WTC11 (cell line): ENCODE measurements at regions not wholly inside any gene's neighbourhood (a gene's known extent, or its start where the extent isn't known, plus 50 kb on each side); places are given as distances from the start of the nearest gene placed in this dataset.

ENCODE experiments used
- ATAC-seq: fragments of 200-7000 bp; cut with Tn5 transposase; 2 replicates; pipeline ENCODE4 v1.10.0; 2021; ENCODE audit warnings: mild to moderate bottlenecking, moderate library complexity
- CTCF ChIA-PET: fragments of 300-600 bp; sonication (Branson Sonifier 250); formaldehyde crosslinking; loops from one replicate; lab custom pipeline; 2021; ENCODE audit warnings: antibody characterized with exemption; lab: Charles Lee
- POLR2A ChIA-PET: fragments of 350-600 bp; sonication (Branson Sonifier 250); formaldehyde crosslinking; loops from one replicate; lab custom pipeline; 2021; ENCODE audit warnings: antibody characterized with exemption; lab: Charles Lee
- DNase-seq: peaks from one replicate; pipeline ENCODE4 v3.0.0; 2021; ENCODE audit warnings: low spot score
- H3K27ac Mint-ChIP-seq: 2 replicates; pipeline ENCODE4 v1.8.0; 2021; ENCODE audit warnings: mixed read lengths
- H3K27me3 Mint-ChIP-seq: 2 replicates; pipeline ENCODE4 v1.8.0; 2021; ENCODE audit warnings: low read depth, mild to moderate bottlenecking, moderate library complexity, mixed read lengths
- H3K36me3 Mint-ChIP-seq: 2 replicates; pipeline ENCODE4 v1.8.0; 2021; ENCODE audit warnings: mixed read lengths
- H3K4me1 Mint-ChIP-seq: 2 replicates; pipeline ENCODE4 v1.8.0; 2022; ENCODE audit warnings: mixed read lengths
- H3K4me3 Mint-ChIP-seq: 2 replicates; pipeline ENCODE4 v1.8.0; 2021; ENCODE audit warnings: mild to moderate bottlenecking, moderate library complexity, mixed read lengths
- H3K9me3 Mint-ChIP-seq: 2 replicates; pipeline ENCODE4 v1.8.0; 2021; ENCODE audit warnings: mixed read lengths
- AFF4 ChIP-seq: sonication (generic); formaldehyde crosslinking; IDR thresholded peaks from 2 replicates; pipeline ENCODE4 v1.8.1; 2023; ENCODE audit warnings: mild to moderate bottlenecking, missing genetic modification reagents, borderline replicate concordance
- CDX4 ChIP-seq: fragments of 250-450 bp; sonication (Bioruptor Pico); IDR thresholded peaks from 2 replicates; pipeline ENCODE4 v1.9.0; 2021; ENCODE audit warnings: moderate library complexity, mild to moderate bottlenecking, inconsistent platforms, borderline replicate concordance
- FOXK1 ChIP-seq: sonication (generic); formaldehyde crosslinking; IDR thresholded peaks from 2 replicates; pipeline ENCODE4 v1.8.0; 2022; ENCODE audit warnings: mild to moderate bottlenecking, moderate library complexity, missing genetic modification reagents
- FOXP4 ChIP-seq: sonication (generic); formaldehyde crosslinking; IDR thresholded peaks from 2 replicates; pipeline ENCODE4 v1.8.0; 2022; ENCODE audit warnings: mild to moderate bottlenecking, missing genetic modification reagents
- IRF1 ChIP-seq: sonication (generic); formaldehyde crosslinking; IDR thresholded peaks from 2 replicates; pipeline ENCODE4 v1.8.0; 2023; ENCODE audit warnings: missing genetic modification reagents
- IRF2 ChIP-seq: sonication (generic); formaldehyde crosslinking; IDR thresholded peaks from 2 replicates; pipeline ENCODE4 v1.8.0; 2022; ENCODE audit warnings: low read depth, missing genetic modification reagents, borderline replicate concordance
- KAT7 ChIP-seq: sonication (generic); formaldehyde crosslinking; IDR thresholded peaks from 2 replicates; pipeline ENCODE4 v1.8.1; 2023; ENCODE audit warnings: missing genetic modification reagents, mild to moderate bottlenecking, borderline replicate concordance
- NFE2L1 ChIP-seq: sonication (generic); formaldehyde crosslinking; IDR thresholded peaks from 2 replicates; pipeline ENCODE4 v1.8.1; 2023; ENCODE audit warnings: missing genetic modification reagents
- NFYB ChIP-seq: sonication (generic); formaldehyde crosslinking; conservative IDR thresholded peaks from 2 replicates; pipeline ENCODE4 v1.8.0; 2022; ENCODE audit warnings: low read depth, missing genetic modification reagents
- NR2C2 ChIP-seq: sonication (generic); formaldehyde crosslinking; IDR thresholded peaks from 2 replicates; pipeline ENCODE4 v1.8.0; 2022; ENCODE audit warnings: mild to moderate bottlenecking, missing genetic modification reagents
- PRRX2 ChIP-seq: fragments of 250-450 bp; sonication (Bioruptor Pico); IDR thresholded peaks from 2 replicates; pipeline ENCODE4 v1.8.0; 2021; ENCODE audit warnings: mild to moderate bottlenecking
- RELA ChIP-seq: sonication (generic); formaldehyde crosslinking; IDR thresholded peaks from 2 replicates; pipeline ENCODE4 v1.8.1; 2022; ENCODE audit warnings: missing genetic modification reagents, mild to moderate bottlenecking, borderline replicate concordance
- SMAD4 ChIP-seq: sonication (generic); formaldehyde crosslinking; IDR thresholded peaks from 2 replicates; pipeline ENCODE4 v1.8.0; 2022; ENCODE audit warnings: mild to moderate bottlenecking, missing genetic modification reagents
- SP1 ChIP-seq: sonication (generic); formaldehyde crosslinking; conservative IDR thresholded peaks from 2 replicates; pipeline ENCODE4 v1.8.1; 2022; ENCODE audit warnings: missing genetic modification reagents
- TCF7 ChIP-seq: sonication (generic); formaldehyde crosslinking; IDR thresholded peaks from 2 replicates; pipeline ENCODE4 v1.8.0; 2022; ENCODE audit warnings: mild to moderate bottlenecking, low read depth, missing genetic modification reagents, moderate library complexity
- ZMAT4 ChIP-seq: fragments of 250-450 bp; sonication (Bioruptor Pico); IDR thresholded peaks from 2 replicates; pipeline ENCODE4 v1.9.0; 2021; ENCODE audit warnings: mild to moderate bottlenecking
- ZNF121 ChIP-seq: sonication (generic); formaldehyde crosslinking; IDR thresholded peaks from 2 replicates; pipeline ENCODE4 v1.8.0; 2023; ENCODE audit warnings: missing genetic modification reagents
- ZNF219 ChIP-seq: sonication (generic); formaldehyde crosslinking; IDR thresholded peaks from 2 replicates; pipeline ENCODE4 v1.8.0; 2023; ENCODE audit warnings: missing genetic modification reagents, mild to moderate bottlenecking, borderline replicate concordance
- ZNF416 ChIP-seq: fragments of 250-450 bp; sonication (Bioruptor Pico); IDR thresholded peaks from 2 replicates; pipeline ENCODE4 v1.9.0; 2021; ENCODE audit warnings: mild to moderate bottlenecking, inconsistent platforms
- ZNF423 ChIP-seq: fragments of 250-450 bp; sonication (Bioruptor Pico); IDR thresholded peaks from 2 replicates; pipeline ENCODE4 v2.1.2; 2022; ENCODE audit warnings: mild to moderate bottlenecking, moderate library complexity
- ZNF425 ChIP-seq: fragments of 250-450 bp; sonication (Bioruptor Pico); conservative IDR thresholded peaks from 2 replicates; pipeline ENCODE4 v1.9.0; 2021; ENCODE audit warnings: mild to moderate bottlenecking
- ZNF512 ChIP-seq: sonication (generic); formaldehyde crosslinking; IDR thresholded peaks from 2 replicates; pipeline ENCODE4 v1.8.1; 2022; ENCODE audit warnings: missing genetic modification reagents, borderline replicate concordance

GRCh38 chr18:41899535-41899934 is 55.5 kb upstream of the PIK3C3 start:
- CTCF ChIA-PET: no interaction called here
- peaks cover 24% of the 10 kb centered on the region for H3K36me3 Mint-ChIP-seq
- peaks cover 26% of the 10 kb centered on the region for H3K9me3 Mint-ChIP-seq

GRCh38 chr18:41893432-41893831 is 61.6 kb upstream of the PIK3C3 start:
- H3K9me3 Mint-ChIP-seq: peaks cover 33% of the 10 kb centered on the region
- DNase-seq (no peak), ATAC-seq (no peak)
- CTCF ChIA-PET: no interaction called here
- H3K27me3 Mint-ChIP-seq: peaks cover 10% of the 10 kb centered on the region
- peaks cover 16% of the 10 kb centered on the region for H3K4me1 Mint-ChIP-seq
- H3K4me3 Mint-ChIP-seq: no peak overlapping the region
- no peak overlapping the region for H3K27ac Mint-ChIP-seq
- POLR2A ChIA-PET: no interaction called here
- peaks cover 24% of the 10 kb centered on the region for H3K36me3 Mint-ChIP-seq
- no peak for TF ChIP-seq ZNF416
- TF ChIP-seq IRF1 (CRISPR knock-in tag): no peak
- TF ChIP-seq AFF4 (CRISPR knock-in tag): no peak
- TF ChIP-seq NR2C2 (CRISPR knock-in tag): no peak
- TF ChIP-seq KAT7 (CRISPR knock-in tag): no peak
- TF ChIP-seq ZNF121 (CRISPR knock-in tag): no peak
- TF ChIP-seq TCF7 (CRISPR knock-in tag): no peak
- no peak for TF ChIP-seq ZMAT4 (CRISPR knock-in tag)
- no peak for TF ChIP-seq ZNF423 (CRISPR knock-in tag)

More at GRCh38 chr18:41899535-41899934, 55.5 kb upstream of the PIK3C3 start:
- DNase-seq (no peak), ATAC-seq (no peak; the same call in 1 of the 2 replicates)
- peaks cover 22% of the 10 kb centered on the region for H3K4me1 Mint-ChIP-seq
- TF ChIP-seq ZNF219 (no peak), PRRX2 (CRISPR knock-in tag) (no peak), FOXP4 (CRISPR knock-in tag) (no peak), IRF2 (no peak), NFE2L1 (CRISPR knock-in tag) (no peak), RELA (CRISPR knock-in tag) (no peak), FOXK1 (CRISPR knock-in tag) (no peak), NFYB (CRISPR knock-in tag) (no peak), ZNF512 (CRISPR knock-in tag) (no peak), SMAD4 (CRISPR knock-in tag) (no peak), SP1 (CRISPR knock-in tag) (no peak), ZNF425 (CRISPR knock-in tag) (no peak), CDX4 (CRISPR knock-in tag) (no peak)
- POLR2A ChIA-PET: no interaction called here
- no peak overlapping the region for H3K27ac Mint-ChIP-seq
- H3K27me3 Mint-ChIP-seq: peaks cover 10% of the 10 kb centered on the region
- no peak overlapping the region for H3K4me3 Mint-ChIP-seq
